ENCODE measurements at regions not wholly inside any gene's neighbourhood (a gene's known extent, or its start where the extent isn't known, plus 50 kb on each side); places are given as distances from the start of the nearest gene placed in this dataset.

- no peaks in the 10 kb centered on the region for H3F3A ChIP-seq (ENCODE audit: insufficient read depth, low read length, poor library complexity, severe bottlenecking)
Observed at GRCh38 chr2:34848691-34849090, 1249.6 kb upstream of the FAM98A start.

DNA sequence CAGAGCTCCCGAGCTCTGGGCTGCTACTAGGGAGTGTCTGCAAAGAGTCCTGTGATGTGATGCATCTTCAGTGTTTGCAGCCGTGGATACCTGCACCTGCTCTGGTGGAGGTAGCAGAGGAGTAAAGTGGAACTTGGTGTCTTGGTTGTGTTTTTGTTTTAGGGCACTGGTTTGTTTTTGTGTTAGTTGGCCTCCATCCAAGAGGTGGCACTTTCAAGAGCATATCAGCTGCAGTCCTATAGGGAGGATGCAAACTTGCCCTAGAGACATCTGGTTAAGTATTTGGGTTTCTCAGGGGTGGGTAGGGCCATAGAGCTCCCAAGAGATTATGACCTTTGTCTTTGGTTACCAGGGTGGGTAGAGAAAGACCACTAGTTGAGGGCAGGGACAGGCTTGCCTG lies 1249.0 kb upstream of the FAM98A start:
- H4K20me1 ChIP-seq (ENCODE audit: insufficient read depth) = no peaks in the 10 kb centered on the region
- no peak overlapping the region for H3K27ac ChIP-seq (ENCODE audit: low read length)
- H3F3A ChIP-seq (ENCODE audit: insufficient read depth, low read length, poor library complexity, severe bottlenecking) = no peaks in the 10 kb centered on the region
- H3K4me3 ChIP-seq (ENCODE audit: low read length) = no peak overlapping the region
- no peaks in the 10 kb centered on the region for H3K27me3 ChIP-seq (ENCODE audit: insufficient read depth, low read depth, low read length)
- H3K9ac ChIP-seq (ENCODE audit: low read length) = no peak overlapping the region
- TF ChIP-seq RAD21 (conservative IDR thresholded peaks at IDR 0.05) (no peak), CTCF (IDR thresholded peaks at IDR 0.05; ENCODE audit: poor library complexity, severe bottlenecking) (no peak), POLR2AphosphoS5 (IDR thresholded peaks at IDR 0.05) (no peak), MXI1 (conservative IDR thresholded peaks at IDR 0.05; ENCODE audit: poor library complexity, severe bottlenecking) (no peak), TAF1 (IDR thresholded peaks at IDR 0.05; ENCODE audit: low read depth) (no peak), EP300 (conservative IDR thresholded peaks at IDR 0.05; ENCODE audit: poor library complexity, severe bottlenecking) (no peak), EZH2 (IDR thresholded peaks at IDR 0.05; ENCODE audit: borderline replicate concordance, insufficient read depth, low read length, poor library complexity, severe bottlenecking) (no peak), SMC3 (conservative IDR thresholded peaks at IDR 0.05; ENCODE audit: poor library complexity) (no peak)
- TF ChIP-seq, protein P1, sequence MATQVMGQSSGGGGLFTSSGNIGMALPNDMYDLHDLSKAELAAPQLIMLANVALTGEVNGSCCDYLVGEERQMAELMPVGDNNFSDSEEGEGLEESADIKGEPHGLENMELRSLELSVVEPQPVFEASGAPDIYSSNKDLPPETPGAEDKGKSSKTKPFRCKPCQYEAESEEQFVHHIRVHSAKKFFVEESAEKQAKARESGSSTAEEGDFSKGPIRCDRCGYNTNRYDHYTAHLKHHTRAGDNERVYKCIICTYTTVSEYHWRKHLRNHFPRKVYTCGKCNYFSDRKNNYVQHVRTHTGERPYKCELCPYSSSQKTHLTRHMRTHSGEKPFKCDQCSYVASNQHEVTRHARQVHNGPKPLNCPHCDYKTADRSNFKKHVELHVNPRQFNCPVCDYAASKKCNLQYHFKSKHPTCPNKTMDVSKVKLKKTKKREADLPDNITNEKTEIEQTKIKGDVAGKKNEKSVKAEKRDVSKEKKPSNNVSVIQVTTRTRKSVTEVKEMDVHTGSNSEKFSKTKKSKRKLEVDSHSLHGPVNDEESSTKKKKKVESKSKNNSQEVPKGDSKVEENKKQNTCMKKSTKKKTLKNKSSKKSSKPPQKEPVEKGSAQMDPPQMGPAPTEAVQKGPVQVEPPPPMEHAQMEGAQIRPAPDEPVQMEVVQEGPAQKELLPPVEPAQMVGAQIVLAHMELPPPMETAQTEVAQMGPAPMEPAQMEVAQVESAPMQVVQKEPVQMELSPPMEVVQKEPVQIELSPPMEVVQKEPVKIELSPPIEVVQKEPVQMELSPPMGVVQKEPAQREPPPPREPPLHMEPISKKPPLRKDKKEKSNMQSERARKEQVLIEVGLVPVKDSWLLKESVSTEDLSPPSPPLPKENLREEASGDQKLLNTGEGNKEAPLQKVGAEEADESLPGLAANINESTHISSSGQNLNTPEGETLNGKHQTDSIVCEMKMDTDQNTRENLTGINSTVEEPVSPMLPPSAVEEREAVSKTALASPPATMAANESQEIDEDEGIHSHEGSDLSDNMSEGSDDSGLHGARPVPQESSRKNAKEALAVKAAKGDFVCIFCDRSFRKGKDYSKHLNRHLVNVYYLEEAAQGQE (IDR thresholded peaks at IDR 0.05; ENCODE audit: borderline replicate concordance) = no peak
- H3K79me2 ChIP-seq (replicated peaks; ENCODE audit: insufficient read depth, low read length) = no peaks in the 10 kb centered on the region
- no peak overlapping the region for H3K4me2 ChIP-seq (ENCODE audit: low read length)
- no peaks in the 10 kb centered on the region for H3K9me3 ChIP-seq (ENCODE audit: low read length)
- H3K9me2 ChIP-seq (ENCODE audit: insufficient read depth, low read length) = no peaks in the 10 kb centered on the region
- no peak overlapping the region for H2AFZ ChIP-seq (ENCODE audit: low read depth, low read length)
- H3K36me3 ChIP-seq (ENCODE audit: insufficient read depth, low read length) = no peaks in the 10 kb centered on the region

More at GRCh38 chr2:34848691-34849090, 1249.6 kb upstream of the FAM98A start:
- Histone ChIP-seq H2AFZ (ENCODE audit: low read depth, low read length) (no peak overlapping the region), H3K4me3 (ENCODE audit: low read length) (no peak overlapping the region), H3K9me2 (ENCODE audit: insufficient read depth, low read length) (no peaks in the 10 kb centered on the region), H3K36me3 (ENCODE audit: insufficient read depth, low read length) (no peaks in the 10 kb centered on the region), H3K9me3 (ENCODE audit: low read length) (no peaks in the 10 kb centered on the region), H3K9ac (ENCODE audit: low read length) (no peak overlapping the region), H4K20me1 (ENCODE audit: insufficient read depth) (no peaks in the 10 kb centered on the region), H3K27ac (ENCODE audit: low read length) (no peak overlapping the region), H3K27me3 (ENCODE audit: insufficient read depth, low read depth, low read length) (no peaks in the 10 kb centered on the region), H3K79me2 (replicated peaks; ENCODE audit: insufficient read depth, low read length) (no peaks in the 10 kb centered on the region), H3K4me2 (ENCODE audit: low read length) (no peak overlapping the region)
- TF ChIP-seq MXI1 (conservative IDR thresholded peaks at IDR 0.05; ENCODE audit: poor library complexity, severe bottlenecking) (no peak), TAF1 (IDR thresholded peaks at IDR 0.05; ENCODE audit: low read depth) (no peak), CTCF (IDR thresholded peaks at IDR 0.05; ENCODE audit: poor library complexity, severe bottlenecking) (no peak), SMC3 (conservative IDR thresholded peaks at IDR 0.05; ENCODE audit: poor library complexity) (no peak), RAD21 (conservative IDR thresholded peaks at IDR 0.05) (no peak), POLR2AphosphoS5 (IDR thresholded peaks at IDR 0.05) (no peak), EZH2 (IDR thresholded peaks at IDR 0.05; ENCODE audit: borderline replicate concordance, insufficient read depth, low read length, poor library complexity, severe bottlenecking) (no peak), EP300 (conservative IDR thresholded peaks at IDR 0.05; ENCODE audit: poor library complexity, severe bottlenecking) (no peak)
- TF ChIP-seq, protein P1 (IDR thresholded peaks at IDR 0.05; ENCODE audit: borderline replicate concordance) = no peak
